HG03460 (cell line): ENCODE measurements at regions not wholly inside any gene's neighbourhood (a gene's known extent, or its start where the extent isn't known, plus 50 kb on each side); places are given as distances from the start of the nearest gene placed in this dataset.
"Not testable (repeated sequence)": the region's sequence is repeated elsewhere in the genome, so short reads cannot be mapped to it uniquely, and the experiment has no call there.

Experiments used
- ATAC-seq: cut with Tn5 transposase; IDR thresholded peaks from one replicate; pipeline ENCODE4 v1.9.1; 2021; ENCODE audit not compliant: unreplicated experiment

- no peak for ATAC-seq
These were observed 1192.1 kb upstream of the B3GALT2 start for GRCh38 chr1:194378517-194378916.

- no peak for ATAC-seq
These were observed 1188.2 kb upstream of the B3GALT2 start for GRCh38 chr1:194374649-194375048.

- ATAC-seq: no peak
These were observed 1185.9 kb upstream of the B3GALT2 start for GRCh38 chr1:194372266-194372665.

GRCh38 chr1:194369622-194370021 is 1183.2 kb upstream of the B3GALT2 start:
- ATAC-seq: no peak

GRCh38 chr1:194369060-194369459 is 1182.6 kb upstream of the B3GALT2 start:
- ATAC-seq: no peak

- ATAC-seq: no peak
These were observed 1180.7 kb upstream of the B3GALT2 start for GRCh38 chr1:194367121-194367520.

- no peak for ATAC-seq
These were observed 1180.3 kb upstream of the B3GALT2 start for GRCh38 chr1:194366705-194367104.

- ATAC-seq: no peak
These were observed 1175.9 kb upstream of the B3GALT2 start for GRCh38 chr1:194362327-194362726.

GRCh38 chr1:194361374-194362131 is 1175.1 kb upstream of the B3GALT2 start:
- no peak for ATAC-seq

GRCh38 chr1:194358208-194358581 is 1171.8 kb upstream of the B3GALT2 start:
- no peak for ATAC-seq

GRCh38 chr1:194357573-194358207 is 1171.3 kb upstream of the B3GALT2 start:
- not testable (repeated sequence) for ATAC-seq

GRCh38 chr1:194355488-194356106 is 1169.2 kb upstream of the B3GALT2 start:
- no peak for ATAC-seq

GRCh38 chr1:194353121-194353520 is 1166.7 kb upstream of the B3GALT2 start:
- ATAC-seq: no peak

- ATAC-seq: no peak
These were observed 1160.8 kb upstream of the B3GALT2 start for GRCh38 chr1:194347200-194347599.

GRCh38 chr1:194342484-194343262 is 1156.3 kb upstream of the B3GALT2 start:
- no peak for ATAC-seq

- no peak for ATAC-seq
These were observed 1155.2 kb upstream of the B3GALT2 start for GRCh38 chr1:194341587-194341986.

GRCh38 chr1:194339471-194339870 is 1153.1 kb upstream of the B3GALT2 start:
- ATAC-seq: no peak

- no peak for ATAC-seq
These were observed 1152.0 kb upstream of the B3GALT2 start for GRCh38 chr1:194338241-194338948.

GRCh38 chr1:194333240-194333639 is 1146.8 kb upstream of the B3GALT2 start:
- no peak for ATAC-seq

- ATAC-seq: no peak
These were observed 1145.3 kb upstream of the B3GALT2 start for GRCh38 chr1:194331758-194332157.

GRCh38 chr1:194322751-194323150 is 1136.3 kb upstream of the B3GALT2 start:
- ATAC-seq: no peak
